Activated CD4-positive, alpha-beta memory T cell treated with anti-CD3 and anti-CD28 coated beads, Interleukin-2, amount 10 ng/mL, durations not matched to agents 7 days and 5 days (primary cell): ENCODE measurements at regions not wholly inside any gene's neighbourhood (a gene's known extent, or its start where the extent isn't known, plus 50 kb on each side); places are given as distances from the start of the nearest gene placed in this dataset.

ENCODE experiments used
- CTCF ChIA-PET: fragments of 350-600 bp; sonication (Branson Sonifier 250); formaldehyde crosslinking; loops from one replicate; lab custom pipeline; 2021; ENCODE audit warnings: antibody characterized with exemption, inconsistent platforms; lab: Charles Lee
- POLR2A ChIA-PET: fragments of 350-600 bp; sonication (Branson Sonifier 250); formaldehyde crosslinking; loops from one replicate; lab custom pipeline; 2021; ENCODE audit warnings: antibody characterized with exemption; lab: Charles Lee
- DNase-seq: peaks from one replicate; pipeline ENCODE4 v3.0.0-alpha.2; 2020
- H3K27ac Mint-ChIP-seq: one replicate; pipeline ENCODE4 v1.8.0; 2021; ENCODE audit warnings: mild to moderate bottlenecking, mixed read lengths
- H3K27me3 Mint-ChIP-seq: one replicate; pipeline ENCODE4 v1.8.0; 2021; ENCODE audit warnings: mixed read lengths
- H3K36me3 Mint-ChIP-seq: one replicate; pipeline ENCODE4 v1.8.0; 2021; ENCODE audit warnings: low read depth, mixed read lengths
- H3K4me1 Mint-ChIP-seq: one replicate; pipeline ENCODE4 v1.8.0; 2021; ENCODE audit warnings: mixed read lengths
- H3K4me3 Mint-ChIP-seq: one replicate; pipeline ENCODE4 v1.8.0; 2021; ENCODE audit warnings: mild to moderate bottlenecking, mixed read lengths
- H3K9me3 Mint-ChIP-seq: one replicate; pipeline ENCODE4 v1.8.0; 2021; ENCODE audit warnings: mixed read lengths

- Mint-ChIP-seq H3K36me3 (no peaks in the 10 kb centered on the region), H3K4me1 (peaks cover 7% of the 10 kb centered on the region), H3K9me3 (no peaks in the 10 kb centered on the region), H3K27me3 (peaks cover 17% of the 10 kb centered on the region), H3K4me3 (no peak overlapping the region), H3K27ac (no peak overlapping the region)
- ChIA-PET CTCF (no interaction called here), POLR2A (no interaction called here)
- DNase-seq, result no peak
Observed at GRCh38 chr10:4775808-4776207, 50.2 kb upstream of the AKR1E2 start.

DNA sequence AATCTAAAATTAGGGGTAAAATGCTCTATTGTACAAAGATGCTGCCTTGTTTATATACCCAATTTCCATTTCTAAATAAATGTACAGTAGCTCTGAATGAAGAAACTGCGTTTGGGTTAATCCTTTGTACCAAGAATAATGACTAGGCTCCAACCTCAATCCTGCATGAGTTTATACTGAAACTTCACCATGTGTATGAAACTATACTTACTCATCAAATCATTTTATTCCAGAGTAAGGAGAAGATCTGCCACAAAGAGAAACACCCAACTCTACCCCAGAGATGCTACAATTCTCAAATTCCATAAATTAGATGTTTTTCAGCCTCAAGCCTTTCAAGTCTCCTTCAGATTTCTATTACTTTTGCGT is 53.8 kb upstream of the AKR1E2 start:
- Mint-ChIP-seq H3K36me3 (no peaks in the 10 kb centered on the region), H3K9me3 (no peaks in the 10 kb centered on the region), H3K27ac (no peak overlapping the region), H3K4me1 (peaks cover 7% of the 10 kb centered on the region), H3K4me3 (no peak overlapping the region), H3K27me3 (peaks cover 20% of the 10 kb centered on the region)
- no peak for DNase-seq
- ChIA-PET POLR2A (no interaction called here), CTCF (interaction anchor here (0.5 kb wide), 1 partner anchor 671 kb away, joined by 3 read pairs; no protein-coding TSS in a partner anchor)

GRCh38 chr10:4771554-4772201 is 54.3 kb upstream of the AKR1E2 start:
- ChIA-PET POLR2A (no interaction called here), CTCF (interaction anchor here (0.5 kb wide), 1 partner anchor 671 kb away, joined by 3 read pairs; no protein-coding TSS in a partner anchor)
- no peak overlapping the region for H3K27ac Mint-ChIP-seq
- H3K36me3 Mint-ChIP-seq, result no peaks in the 10 kb centered on the region
- no peak overlapping the region for H3K4me3 Mint-ChIP-seq
- peaks cover 7% of the 10 kb centered on the region for H3K4me1 Mint-ChIP-seq
- peaks cover 22% of the 10 kb centered on the region for H3K27me3 Mint-ChIP-seq
- H3K9me3 Mint-ChIP-seq, result no peaks in the 10 kb centered on the region
- DNase-seq, result no peak

GRCh38 chr10:4770801-4771553 is 55.0 kb upstream of the AKR1E2 start:
- ChIA-PET POLR2A (no interaction called here), CTCF (interaction anchor here (0.7 kb wide), 1 partner anchor 9 kb away, joined by 3 read pairs; no protein-coding TSS in a partner anchor)
- H3K4me3 Mint-ChIP-seq, result no peak overlapping the region
- H3K9me3 Mint-ChIP-seq, result no peaks in the 10 kb centered on the region
- peaks cover 22% of the 10 kb centered on the region for H3K27me3 Mint-ChIP-seq
- H3K27ac Mint-ChIP-seq, result no peak overlapping the region
- no peak for DNase-seq
- no peaks in the 10 kb centered on the region for H3K36me3 Mint-ChIP-seq
- peaks cover 2% of the 10 kb centered on the region for H3K4me1 Mint-ChIP-seq

GRCh38 chr10:4768416-4768815 is 57.6 kb upstream of the AKR1E2 start:
- CTCF ChIA-PET, result no interaction called here
- H3K36me3 Mint-ChIP-seq, result no peaks in the 10 kb centered on the region
- H3K4me3 Mint-ChIP-seq, result no peak overlapping the region
- POLR2A ChIA-PET, result no interaction called here
- H3K27ac Mint-ChIP-seq, result no peak overlapping the region
- no peaks in the 10 kb centered on the region for H3K4me1 Mint-ChIP-seq
- no peak for DNase-seq
- H3K27me3 Mint-ChIP-seq, result peaks cover 16% of the 10 kb centered on the region
- no peaks in the 10 kb centered on the region for H3K9me3 Mint-ChIP-seq

- no peak overlapping the region for H3K27ac Mint-ChIP-seq
- H3K4me3 Mint-ChIP-seq, result no peak overlapping the region
- no peaks in the 10 kb centered on the region for H3K4me1 Mint-ChIP-seq
- DNase-seq, result no peak
- ChIA-PET POLR2A (no interaction called here), CTCF (interaction anchor here (0.8 kb wide), 1 partner anchor 1569 kb away, joined by 3 read pairs; no protein-coding TSS in a partner anchor)
- H3K9me3 Mint-ChIP-seq, result no peaks in the 10 kb centered on the region
- H3K27me3 Mint-ChIP-seq, result peaks cover 10% of the 10 kb centered on the region
- no peaks in the 10 kb centered on the region for H3K36me3 Mint-ChIP-seq
Observed at GRCh38 chr10:4767033-4767814, 58.8 kb upstream of the AKR1E2 start.

DNA sequence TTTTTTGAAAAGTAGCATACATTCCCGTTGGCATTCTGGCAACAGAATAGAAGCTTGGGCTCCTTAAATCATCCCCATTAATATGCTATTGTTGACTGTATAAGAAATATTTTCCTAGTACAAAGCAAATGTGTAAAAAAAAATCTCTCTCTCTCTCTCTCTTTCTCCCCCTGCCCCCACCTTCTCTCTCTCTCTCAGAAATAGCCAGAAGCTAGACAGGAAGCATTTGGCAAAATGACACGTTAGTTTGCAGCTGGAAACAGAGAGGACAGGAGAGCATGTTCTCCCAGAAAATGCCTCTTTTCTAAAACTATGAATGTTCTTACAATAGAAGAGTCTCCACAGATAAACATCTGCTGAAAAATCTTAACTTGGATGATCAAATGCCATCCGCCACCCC is 59.6 kb upstream of the AKR1E2 start:
- DNase-seq, result no peak
- H3K27me3 Mint-ChIP-seq, result peaks cover 8% of the 10 kb centered on the region
- H3K4me3 Mint-ChIP-seq, result no peak overlapping the region
- H3K27ac Mint-ChIP-seq, result no peak overlapping the region
- no peaks in the 10 kb centered on the region for H3K36me3 Mint-ChIP-seq
- no peaks in the 10 kb centered on the region for H3K4me1 Mint-ChIP-seq
- H3K9me3 Mint-ChIP-seq, result no peaks in the 10 kb centered on the region
- ChIA-PET CTCF (interaction anchor here (0.7 to 1.3 kb wide), 3 partner anchors 1526 to 1568 kb away, joined by 3 to 4 read pairs (median 4); no protein-coding TSS in a partner anchor), POLR2A (interaction anchor here (1.0 kb wide), 1 partner anchor 1569 kb away, joined by 3 read pairs; no protein-coding TSS in a partner anchor)

DNA sequence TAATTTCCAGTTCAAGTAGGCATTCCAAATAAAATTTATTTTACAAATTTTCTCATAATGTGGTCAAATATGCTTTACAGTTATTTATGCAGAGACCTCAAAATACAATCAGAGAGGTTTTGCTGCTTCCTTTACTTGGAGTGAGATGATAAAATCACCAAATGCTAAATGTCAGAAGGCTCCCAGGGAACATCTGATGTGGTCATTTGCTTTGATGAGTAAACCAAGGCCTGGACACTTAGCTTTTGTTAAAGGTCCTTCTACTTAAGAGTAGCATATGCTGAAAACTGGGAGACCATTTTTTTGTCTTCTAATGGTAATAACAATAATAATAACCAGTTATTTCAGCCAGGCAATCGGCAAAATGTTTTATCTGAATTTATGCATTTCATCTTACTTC is 60.6 kb upstream of the AKR1E2 start:
- H3K27me3 Mint-ChIP-seq, result peaks cover 8% of the 10 kb centered on the region
- no peaks in the 10 kb centered on the region for H3K4me1 Mint-ChIP-seq
- no peaks in the 10 kb centered on the region for H3K9me3 Mint-ChIP-seq
- no peak overlapping the region for H3K4me3 Mint-ChIP-seq
- POLR2A ChIA-PET, result no interaction called here
- H3K27ac Mint-ChIP-seq, result no peak overlapping the region
- CTCF ChIA-PET, result interaction anchor here (1.3 kb wide), 1 partner anchor 1525 kb away, joined by 4 read pairs; no protein-coding TSS in a partner anchor
- DNase-seq, result no peak
- no peaks in the 10 kb centered on the region for H3K36me3 Mint-ChIP-seq

DNA sequence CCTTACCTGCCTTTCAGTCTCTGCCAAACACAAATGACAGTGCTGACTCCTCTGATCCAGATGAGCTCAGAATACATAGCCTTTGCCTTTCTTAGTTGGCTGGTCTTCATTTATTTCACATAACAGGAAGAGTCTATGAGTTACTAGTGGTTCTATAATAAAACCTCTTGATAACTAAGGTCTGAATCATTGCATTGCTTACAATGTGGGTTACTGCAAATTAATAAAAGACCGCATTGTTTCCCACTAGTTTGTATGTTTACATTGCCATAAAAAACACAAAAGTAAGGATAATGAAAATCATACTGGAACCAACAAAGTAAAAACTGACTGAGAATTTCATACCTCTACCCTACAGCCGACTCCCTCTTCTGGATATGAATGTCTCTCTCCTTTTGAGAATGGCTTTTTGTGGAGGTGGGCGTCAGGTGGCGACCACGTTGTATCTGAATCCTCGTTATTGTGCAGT is 62.0 kb upstream of the AKR1E2 start:
- peaks cover 10% of the 10 kb centered on the region for H3K27me3 Mint-ChIP-seq
- H3K36me3 Mint-ChIP-seq, result no peaks in the 10 kb centered on the region
- H3K4me1 Mint-ChIP-seq, result no peaks in the 10 kb centered on the region
- H3K9me3 Mint-ChIP-seq, result no peaks in the 10 kb centered on the region
- DNase-seq, result no peak
- no peak overlapping the region for H3K27ac Mint-ChIP-seq
- no peak overlapping the region for H3K4me3 Mint-ChIP-seq
- POLR2A ChIA-PET, result no interaction called here
- CTCF ChIA-PET, result interaction anchor here (1.4 kb wide), 1 partner anchor 1567 kb away, joined by 4 read pairs; no protein-coding TSS in a partner anchor

- Mint-ChIP-seq H3K4me3 (no peak overlapping the region), H3K36me3 (no peaks in the 10 kb centered on the region), H3K27ac (no peak overlapping the region), H3K9me3 (no peaks in the 10 kb centered on the region), H3K27me3 (peaks cover 8% of the 10 kb centered on the region), H3K4me1 (no peaks in the 10 kb centered on the region)
- no peak for DNase-seq
- CTCF ChIA-PET, result interaction anchor here (1.4 kb wide), 1 partner anchor 1566 kb away, joined by 4 read pairs; no protein-coding TSS in a partner anchor
- POLR2A ChIA-PET, result no interaction called here
Observed at GRCh38 chr10:4763513-4763912, 62.5 kb upstream of the AKR1E2 start.

DNA sequence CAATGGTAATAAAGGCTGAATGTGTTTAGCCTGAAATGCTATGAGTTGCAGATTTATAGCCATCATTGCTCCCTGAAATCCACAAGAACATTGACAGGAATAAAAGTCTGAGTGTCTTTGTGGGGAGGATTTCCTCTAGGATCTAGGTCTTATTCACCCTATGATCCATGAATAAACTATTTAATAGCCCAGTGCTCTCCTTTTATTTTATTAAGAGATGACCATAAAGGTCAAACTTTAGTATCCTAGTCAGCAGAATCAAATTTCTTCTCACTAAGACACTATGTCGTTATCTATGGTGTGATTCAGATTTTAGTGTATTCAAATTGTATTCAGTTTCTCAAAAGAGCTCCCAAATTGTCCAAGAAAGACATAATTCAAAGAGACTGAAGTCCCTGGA is 67.8 kb upstream of the AKR1E2 start:
- H3K27me3 Mint-ChIP-seq, result peaks cover 20% of the 10 kb centered on the region
- H3K9me3 Mint-ChIP-seq, result no peaks in the 10 kb centered on the region
- DNase-seq, result no peak

DNA sequence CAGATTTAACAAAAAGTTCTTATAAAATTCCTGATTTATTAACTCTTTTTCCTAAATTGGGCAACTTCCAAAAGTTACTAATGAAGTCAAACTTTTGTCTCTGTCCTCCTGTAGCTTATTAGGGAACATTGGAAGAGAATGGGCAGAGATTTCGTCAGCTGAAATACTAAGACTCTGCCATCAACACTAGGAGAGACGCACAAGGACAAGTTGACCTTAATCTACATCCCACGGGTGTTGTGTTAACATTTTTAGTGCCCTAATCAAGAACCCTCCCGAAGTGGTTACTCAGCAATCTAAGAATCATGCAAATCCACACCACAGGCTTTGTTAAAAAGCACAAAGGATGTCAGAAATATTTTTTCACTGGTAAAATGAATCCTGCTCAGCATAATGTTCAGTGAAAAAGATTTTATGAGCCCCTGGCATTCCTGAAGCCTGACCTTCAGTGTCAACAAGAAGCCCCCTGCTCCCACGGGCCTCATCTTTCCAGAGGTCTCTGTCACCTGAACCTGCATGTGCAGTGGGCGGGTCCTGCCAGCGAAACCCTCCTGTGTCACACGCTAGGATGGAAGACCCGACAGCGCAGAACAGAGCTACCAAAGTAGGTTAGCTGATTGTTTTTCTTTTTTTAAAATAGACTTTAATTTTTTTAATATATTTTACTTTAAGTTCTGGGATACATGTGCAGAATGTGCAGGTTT is 70.6 kb upstream of the AKR1E2 start:
- Mint-ChIP-seq H3K4me3 (no peak overlapping the region), H3K4me1 (no peaks in the 10 kb centered on the region), H3K36me3 (no peaks in the 10 kb centered on the region), H3K27ac (no peak overlapping the region), H3K9me3 (no peaks in the 10 kb centered on the region), H3K27me3 (peaks cover 35% of the 10 kb centered on the region)
- POLR2A ChIA-PET, result no interaction called here
- no peak for DNase-seq
- CTCF ChIA-PET, result no interaction called here

More for the DNA sequence above, 67.8 kb upstream of the AKR1E2 start:
- Mint-ChIP-seq H3K4me3 (no peak overlapping the region), H3K4me1 (no peaks in the 10 kb centered on the region), H3K27ac (no peak overlapping the region), H3K36me3 (no peaks in the 10 kb centered on the region)
- ChIA-PET POLR2A (interaction anchor here (0.7 kb wide), 1 partner anchor 115 kb away, joined by 3 read pairs; no protein-coding TSS in a partner anchor), CTCF (no interaction called here)
